Erythroblast (primary cell): ENCODE measurements at regions not wholly inside any gene's neighbourhood (a gene's known extent, or its start where the extent isn't known, plus 50 kb on each side); places are given as distances from the start of the nearest gene placed in this dataset.

Source experiments
- GATA1 ChIP-seq: IDR thresholded peaks from 2 replicates; pipeline ENCODE4 v1.6.1; 2011; ENCODE audit warnings: low read depth, mild to moderate bottlenecking, control low read depth, low read length, moderate library complexity
- POLR2A ChIP-seq: IDR thresholded peaks from 2 replicates; pipeline ENCODE4 v1.6.1; 2011; ENCODE audit warnings: mild to moderate bottlenecking, low read length

DNA sequence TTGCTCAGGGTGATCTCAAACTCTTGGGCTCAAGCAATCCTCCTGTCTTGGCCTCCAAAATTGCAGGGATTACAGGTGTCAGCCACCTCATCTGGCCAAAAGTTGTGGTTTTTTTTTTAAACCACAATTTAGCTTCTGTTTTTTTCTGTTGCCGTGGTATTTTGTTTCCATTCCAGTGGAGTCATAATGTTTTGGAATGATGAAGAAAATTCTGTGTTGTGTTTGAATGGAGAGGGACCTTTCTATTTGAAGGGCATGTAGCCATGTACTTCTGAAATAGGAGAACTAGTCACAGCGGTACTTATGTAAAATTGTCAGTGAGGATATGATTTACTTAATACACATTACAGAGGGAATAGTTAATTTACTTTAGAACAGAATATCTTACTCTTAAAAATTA is 201.3 kb downstream of the ARL4A start:
- TF ChIP-seq POLR2A (no peak), GATA1 (no peak)
